RWPE2 (cell line): ENCODE measurements at regions not wholly inside any gene's neighbourhood (a gene's known extent, or its start where the extent isn't known, plus 50 kb on each side); places are given as distances from the start of the nearest gene placed in this dataset.

Experiments used
- ATAC-seq: fragments of 200-7000 bp; cut with Tn5 transposase; 3 replicates; pipeline ENCODE4 v1.9.1; 2021; ENCODE audit warnings: low read depth
- DNase-seq: peaks from one replicate; pipeline ENCODE4 v3.0.0-alpha.2; 2020; ENCODE audit warnings: low spot score
- H3K27ac ChIP-seq: fragments of 450-650 bp; 2 replicates; pipeline ENCODE4 v1.5.1; 2017; ENCODE audit warnings: mild to moderate bottlenecking; ENCODE audit not compliant: poor library complexity, severe bottlenecking
- H3K27me3 ChIP-seq: fragments of 250-450 bp; sonication (Bioruptor Pico); 2 replicates; pipeline ENCODE4 v1.5.1; 2021; ENCODE audit warnings: mild to moderate bottlenecking, moderate library complexity; ENCODE audit not compliant: insufficient read depth, poor library complexity, severe bottlenecking
- H3K36me3 ChIP-seq: fragments of 250-450 bp; sonication (Bioruptor Pico); 2 replicates; pipeline ENCODE4 v1.5.1; 2020; ENCODE audit warnings: low read depth, mild to moderate bottlenecking, moderate library complexity
- H3K4me1 ChIP-seq: fragments of 250-450 bp; sonication (Bioruptor Pico); 2 replicates; pipeline ENCODE4 v1.5.1; 2021; ENCODE audit warnings: mild to moderate bottlenecking, moderate library complexity; ENCODE audit not compliant: insufficient read depth, poor library complexity, severe bottlenecking
- H3K4me3 ChIP-seq: fragments of 250-450 bp; sonication (Bioruptor Pico); 2 replicates; pipeline ENCODE4 v1.5.1; 2021; ENCODE audit warnings: mild to moderate bottlenecking, moderate library complexity; ENCODE audit not compliant: severe bottlenecking
- H3K9me3 ChIP-seq: fragments of 250-450 bp; sonication (Bioruptor Pico); 2 replicates; pipeline ENCODE4 v1.5.1; 2021; ENCODE audit warnings: mild to moderate bottlenecking, moderate library complexity; ENCODE audit not compliant: severe bottlenecking
- CTCF ChIP-seq: fragments of 450-650 bp; IDR thresholded peaks from one replicate; pipeline ENCODE4 v1.5.1; 2017; ENCODE audit warnings: mild to moderate bottlenecking, moderate library complexity; ENCODE audit not compliant: poor library complexity, severe bottlenecking

GRCh38 chr6:71473926-71474325 is 185.3 kb downstream of the OGFRL1 start:
- H3K27me3 ChIP-seq, result no peaks in the 10 kb centered on the region
- H3K36me3 ChIP-seq, result no peaks in the 10 kb centered on the region
- ATAC-seq (peak; percentile 44; the same call in 2 of the 3 replicates), DNase-seq (no peak)
- no peak overlapping the region for H3K27ac ChIP-seq
- no peak for TF ChIP-seq CTCF
- H3K4me1 ChIP-seq, result peaks cover 31% of the 10 kb centered on the region
- no peaks in the 10 kb centered on the region for H3K9me3 ChIP-seq
- no peak overlapping the region for H3K4me3 ChIP-seq

- Histone ChIP-seq H3K9me3 (no peaks in the 10 kb centered on the region), H3K4me1 (peaks cover 37% of the 10 kb centered on the region), H3K36me3 (no peaks in the 10 kb centered on the region), H3K27ac (no peak overlapping the region), H3K27me3 (no peaks in the 10 kb centered on the region), H3K4me3 (no peak overlapping the region)
- no peak for TF ChIP-seq CTCF
- ATAC-seq, result no peak
- no peak for DNase-seq
Measured at GRCh38 chr6:71474942-71475341, 186.3 kb downstream of the OGFRL1 start.

- no peak overlapping the region for H3K4me3 ChIP-seq
- peak overlapping the region; percentile 95 for H3K27ac ChIP-seq
- no peaks in the 10 kb centered on the region for H3K27me3 ChIP-seq
- no peaks in the 10 kb centered on the region for H3K9me3 ChIP-seq
- no peaks in the 10 kb centered on the region for H3K36me3 ChIP-seq
- no peak for TF ChIP-seq CTCF
- ATAC-seq (no peak), DNase-seq (no peak)
- peaks cover 39% of the 10 kb centered on the region for H3K4me1 ChIP-seq
Measured at GRCh38 chr6:71476371-71476770, 187.8 kb downstream of the OGFRL1 start.

GRCh38 chr6:71476872-71477271 is 188.3 kb downstream of the OGFRL1 start:
- Histone ChIP-seq H3K4me3 (no peak overlapping the region), H3K27ac (peak overlapping the region; percentile 95), H3K9me3 (no peaks in the 10 kb centered on the region), H3K27me3 (no peaks in the 10 kb centered on the region), H3K36me3 (no peaks in the 10 kb centered on the region), H3K4me1 (peaks cover 39% of the 10 kb centered on the region)
- no peak for DNase-seq
- ATAC-seq, result peak; percentile 24; the same call in 1 of the 3 replicates
- no peak for TF ChIP-seq CTCF

- ATAC-seq (peak; percentile 87), DNase-seq (no peak)
- Histone ChIP-seq H3K27me3 (no peaks in the 10 kb centered on the region), H3K9me3 (no peaks in the 10 kb centered on the region), H3K4me3 (no peak overlapping the region), H3K36me3 (no peaks in the 10 kb centered on the region), H3K4me1 (peaks cover 38% of the 10 kb centered on the region), H3K27ac (peak overlapping the region; percentile 95)
- no peak for TF ChIP-seq CTCF
Measured at GRCh38 chr6:71478834-71479541, 190.4 kb downstream of the OGFRL1 start.
